ENCODE measurements at regions not wholly inside any gene's neighbourhood (a gene's known extent, or its start where the extent isn't known, plus 50 kb on each side); places are given as distances from the start of the nearest gene placed in this dataset.
"Not testable (repeated sequence)": the region's sequence is repeated elsewhere in the genome, so short reads cannot be mapped to it uniquely, and the experiment has no call there.

DNA sequence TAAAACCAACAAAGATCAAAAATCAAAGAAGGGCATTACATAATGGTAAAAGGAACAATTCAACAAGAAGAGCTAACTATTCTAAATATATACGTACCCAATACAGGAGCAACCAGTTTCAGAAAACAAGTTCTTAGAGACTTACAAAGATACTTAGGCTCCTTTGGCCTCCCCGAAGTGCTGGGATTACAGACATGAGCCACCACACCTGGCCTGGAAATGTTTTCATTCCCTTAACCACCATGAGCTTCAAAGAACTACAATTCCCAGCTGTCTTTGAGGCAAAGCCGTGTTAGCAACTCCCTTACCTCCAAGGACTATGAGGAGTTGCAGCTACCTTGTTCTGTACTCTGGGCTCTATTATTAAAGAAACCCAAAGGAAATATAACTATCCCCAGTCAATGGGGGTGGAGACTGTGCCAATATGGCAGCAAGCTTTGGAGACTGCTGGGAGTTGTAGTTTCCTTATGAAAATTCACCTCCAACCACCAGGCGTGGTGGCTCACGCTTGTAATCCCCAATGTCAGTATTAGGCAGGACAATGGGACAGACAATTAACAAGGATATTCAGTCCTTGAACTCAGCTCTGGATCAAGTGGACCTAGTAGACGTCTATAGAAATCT is 893.9 kb downstream of the SLC6A15 start:
- DNase-seq, result not testable (repeated sequence)

- no peak for DNase-seq
Measured at GRCh38 chr12:84016956-84017355, 895.6 kb downstream of the SLC6A15 start.

DNA sequence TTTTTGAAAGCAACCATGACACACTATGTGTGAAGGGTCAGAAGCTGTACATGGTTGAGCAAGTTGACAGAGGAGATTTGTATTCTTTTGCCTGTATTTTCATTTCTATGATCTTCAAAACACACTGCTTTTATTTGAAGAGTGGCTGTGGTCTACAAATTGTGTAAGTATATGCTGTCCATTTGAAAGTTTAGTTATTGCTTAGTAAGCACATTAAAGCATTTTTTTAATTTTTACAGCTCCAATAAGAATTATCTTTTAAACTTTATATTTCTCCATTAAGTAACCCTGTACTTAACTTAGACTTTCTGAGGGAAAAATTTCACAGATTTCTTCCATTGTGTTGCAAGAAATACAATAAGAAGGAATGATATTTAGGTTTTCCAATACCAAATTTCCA is 915.2 kb downstream of the SLC6A15 start:
- no peak for DNase-seq

GRCh38 chr12:83996671-83997070 is 915.9 kb downstream of the SLC6A15 start:
- no peak for DNase-seq

DNA sequence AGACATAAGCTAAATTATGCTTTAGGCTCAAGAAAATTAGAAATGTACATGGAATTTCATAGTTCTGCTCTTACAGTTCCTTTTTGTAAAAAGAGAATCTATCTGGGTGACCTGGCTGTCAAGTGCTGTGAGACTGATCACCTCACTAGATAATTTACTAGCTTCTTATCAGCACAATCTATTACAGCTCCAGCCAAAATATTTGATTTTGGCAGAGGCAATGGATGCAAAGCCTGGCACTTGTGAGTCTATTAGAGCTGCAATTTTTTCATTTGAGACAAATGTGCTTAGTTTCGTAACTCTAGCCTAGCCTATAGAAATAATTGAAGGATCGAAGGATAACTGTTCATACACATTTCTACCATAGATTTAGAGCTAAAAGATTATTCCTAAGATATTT is 927.5 kb downstream of the SLC6A15 start:
- DNase-seq, result no peak

- DNase-seq, result no peak
Measured at GRCh38 chr12:83980398-83980797, 932.2 kb downstream of the SLC6A15 start.

GRCh38 chr12:83979785-83980184 is 932.8 kb downstream of the SLC6A15 start:
- no peak for DNase-seq

- DNase-seq, result no peak
Measured at GRCh38 chr12:83971781-83972180, 940.8 kb downstream of the SLC6A15 start.

GRCh38 chr12:83960767-83961166 is 951.8 kb downstream of the SLC6A15 start:
- DNase-seq, result no peak

DNA sequence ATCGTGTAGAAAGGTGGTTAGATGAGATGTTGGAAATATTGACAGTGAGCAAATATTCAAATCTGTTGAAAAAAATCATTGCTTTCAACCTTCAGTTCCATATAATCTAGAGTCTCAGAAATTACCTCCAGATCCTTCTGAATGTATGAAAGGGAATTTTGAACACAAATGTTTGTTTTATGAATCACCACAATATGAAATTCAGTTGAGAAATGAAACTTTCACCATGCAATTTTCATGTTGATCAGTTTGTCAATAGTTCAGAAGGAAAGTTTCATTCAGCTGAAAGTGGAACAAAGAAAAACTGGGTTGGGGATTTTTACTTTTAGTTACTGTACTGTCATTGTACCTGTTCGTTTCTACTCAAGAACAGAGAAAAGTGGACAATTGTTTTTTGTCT is 953.6 kb downstream of the SLC6A15 start:
- no peak for DNase-seq

- DNase-seq, result no peak
Measured at GRCh38 chr12:83954956-83955601, 957.5 kb downstream of the SLC6A15 start.

- no peak for DNase-seq
Measured at GRCh38 chr12:83954071-83954789, 958.4 kb downstream of the SLC6A15 start.

DNA sequence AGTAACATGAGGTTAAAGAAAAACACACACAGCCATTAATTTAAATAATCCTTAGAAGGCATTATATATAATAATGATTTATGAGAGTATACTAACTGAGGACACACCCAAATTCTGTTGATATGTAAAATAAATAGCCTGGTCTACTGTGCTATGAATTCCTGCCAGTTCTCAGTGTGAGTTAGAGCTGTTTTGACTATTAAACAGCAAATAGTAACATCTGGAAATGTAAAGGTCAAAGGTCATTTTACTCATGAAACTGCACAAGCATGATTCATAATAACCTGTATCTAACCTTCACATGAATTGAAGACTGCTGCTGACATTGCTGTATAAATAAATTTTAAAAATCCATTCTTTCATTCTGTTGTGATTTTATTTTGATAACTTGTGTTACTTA is 966.7 kb downstream of the SLC6A15 start:
- DNase-seq, result no peak

- no peak for DNase-seq
Measured at GRCh38 chr12:83939718-83940117, 972.9 kb downstream of the SLC6A15 start.

DNA sequence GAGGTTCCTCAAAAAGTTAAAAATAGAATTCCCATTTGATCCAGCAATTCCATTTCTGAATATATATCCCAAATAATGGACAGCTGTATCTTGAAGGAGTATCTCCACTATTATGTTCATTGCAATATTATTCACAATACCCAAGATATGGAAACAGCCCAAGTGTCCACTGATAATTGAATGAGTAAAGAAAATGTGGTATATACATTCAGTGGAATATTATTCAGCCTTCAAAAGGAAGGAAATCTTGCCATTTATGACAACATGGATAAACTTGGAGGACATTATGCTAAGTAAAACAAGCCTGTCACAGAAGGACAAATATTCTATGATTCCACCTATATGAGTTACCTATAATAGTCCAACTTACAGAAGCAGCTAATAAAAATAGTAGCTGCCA is 979.0 kb downstream of the SLC6A15 start:
- no peak for DNase-seq

- DNase-seq, result no peak
Measured at GRCh38 chr12:83932011-83932410, 980.6 kb downstream of the SLC6A15 start.

GRCh38 chr12:83931451-83931850 is 981.1 kb downstream of the SLC6A15 start:
- no peak for DNase-seq

DNA sequence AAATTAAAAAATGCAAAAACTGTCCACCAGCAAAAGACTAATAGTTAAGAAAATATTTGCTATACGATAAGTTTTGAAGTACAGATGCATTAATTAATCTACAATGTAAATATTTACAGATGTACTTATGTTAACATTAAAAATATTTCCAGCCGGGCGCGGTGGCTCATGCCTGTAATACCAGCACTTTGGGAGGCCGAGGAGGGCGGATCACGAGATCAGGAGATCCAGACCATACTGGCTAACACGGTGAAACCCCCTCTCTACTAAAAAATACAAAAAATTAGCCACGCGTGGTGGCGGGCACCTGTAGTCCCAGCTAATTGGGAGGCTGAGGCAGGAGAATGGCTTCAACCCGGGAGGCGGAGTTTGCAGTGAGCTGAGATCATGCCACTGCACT is 982.8 kb downstream of the SLC6A15 start:
- not testable (repeated sequence) for DNase-seq

- DNase-seq, result no peak
Measured at GRCh38 chr12:83920821-83921547, 991.6 kb downstream of the SLC6A15 start.

DNA sequence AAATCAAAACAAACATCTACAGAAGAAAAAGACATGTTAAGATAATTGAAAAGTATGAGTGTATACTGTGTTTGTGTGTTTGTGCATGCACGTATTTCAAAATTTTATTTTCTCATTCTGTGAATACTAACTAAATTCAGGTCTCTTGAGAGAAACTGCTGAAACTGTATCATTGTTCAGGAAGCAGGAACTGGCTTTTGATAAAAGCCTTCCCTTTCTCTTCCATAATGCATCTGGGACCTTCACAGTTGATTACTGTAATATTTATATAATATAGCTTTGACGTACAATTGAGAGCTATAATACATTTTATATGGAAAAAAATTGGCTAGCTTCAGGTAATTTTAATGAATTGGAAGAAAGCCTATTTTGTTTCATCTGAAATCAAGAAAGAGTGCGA is 993.5 kb downstream of the SLC6A15 start:
- no peak for DNase-seq

DNA sequence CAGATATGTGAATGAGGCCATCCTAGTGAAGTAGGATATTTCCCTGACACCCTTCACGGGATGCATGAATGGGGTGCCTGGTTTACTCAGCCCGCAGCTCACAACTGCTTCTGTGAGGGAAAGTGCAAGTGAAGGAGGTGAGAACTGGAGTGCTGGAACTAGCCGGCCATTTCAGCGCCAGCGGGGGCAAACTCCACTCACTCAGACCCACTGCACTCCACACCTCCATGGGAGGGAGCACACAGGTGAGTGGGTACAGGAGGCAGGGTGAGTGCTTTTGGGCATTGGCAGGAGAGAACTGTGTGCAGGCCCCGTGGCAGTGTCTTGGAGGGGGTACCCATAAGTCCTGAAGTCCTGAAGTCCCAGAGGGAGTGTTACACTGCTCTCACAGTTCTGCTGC is 1008.4 kb downstream of the SLC6A15 start:
- no peak for DNase-seq

DNA sequence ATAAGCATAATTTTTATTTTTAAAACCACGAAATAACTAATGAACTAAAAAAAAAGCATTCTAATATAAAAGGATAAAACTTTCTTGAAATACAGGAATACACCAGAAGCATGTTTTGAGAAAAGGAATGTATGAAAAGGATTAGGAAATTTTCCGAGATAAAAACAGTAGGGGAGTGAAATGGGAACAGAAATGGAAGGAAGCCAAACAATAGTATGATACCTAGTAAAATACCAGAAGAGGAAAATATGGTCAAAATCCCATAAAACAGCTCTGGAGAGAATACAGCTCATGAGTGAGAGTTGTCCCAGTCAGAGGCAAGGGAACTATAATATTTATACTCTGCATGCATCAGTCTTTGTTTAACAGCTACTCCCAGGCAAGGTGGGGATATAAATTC is 1016.2 kb downstream of the SLC6A15 start:
- DNase-seq, result no peak

GRCh38 chr12:83893101-83893500 is 1019.5 kb downstream of the SLC6A15 start:
- no peak for DNase-seq

DNA sequence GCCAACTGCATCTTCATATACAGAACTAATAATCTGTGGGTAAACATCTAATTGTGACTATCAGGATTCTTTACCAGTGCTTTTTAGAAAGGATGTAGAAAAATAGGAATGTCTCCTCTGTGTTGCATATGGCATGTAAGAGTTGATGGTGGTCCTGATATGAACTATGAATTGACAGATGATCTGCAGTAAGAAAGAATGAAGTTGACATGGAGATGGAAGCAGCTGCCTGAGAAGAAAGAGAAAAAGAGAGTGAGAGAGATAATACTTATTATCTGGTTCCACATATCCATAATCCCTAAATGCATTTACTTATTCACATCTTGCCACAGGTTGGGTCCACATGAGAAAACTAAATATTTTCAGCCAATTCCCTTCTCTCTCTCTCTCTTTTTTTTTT is 1022.9 kb downstream of the SLC6A15 start:
- DNase-seq, result no peak
